ENCODE measurements at regions not wholly inside any gene's neighbourhood (a gene's known extent, or its start where the extent isn't known, plus 50 kb on each side); places are given as distances from the start of the nearest gene placed in this dataset.

DNA sequence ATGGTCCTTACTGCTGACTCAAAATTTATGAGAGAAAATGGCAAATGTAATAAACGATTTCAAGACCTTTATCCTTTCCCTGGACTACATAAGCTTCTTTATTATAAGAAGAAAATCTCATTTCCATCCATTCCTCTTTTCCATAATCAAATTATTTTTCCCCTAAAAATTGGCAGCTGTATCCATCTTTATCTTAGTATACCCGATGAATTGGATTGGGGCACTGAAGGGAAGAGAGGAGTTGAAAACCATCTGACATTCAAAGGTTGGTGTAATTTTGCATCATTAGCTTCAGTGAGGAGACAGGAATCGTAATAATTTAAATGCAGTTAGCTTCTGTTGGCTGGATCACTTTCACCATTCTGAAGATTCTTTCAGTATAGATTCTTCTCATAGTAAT lies 574.1 kb downstream of the XIRP2 start:
- TF ChIP-seq EZH2phosphoT487 (IDR thresholded peaks at IDR 0.05; ENCODE audit: low read depth) = no peak
- TF ChIP-seq, protein P1, sequence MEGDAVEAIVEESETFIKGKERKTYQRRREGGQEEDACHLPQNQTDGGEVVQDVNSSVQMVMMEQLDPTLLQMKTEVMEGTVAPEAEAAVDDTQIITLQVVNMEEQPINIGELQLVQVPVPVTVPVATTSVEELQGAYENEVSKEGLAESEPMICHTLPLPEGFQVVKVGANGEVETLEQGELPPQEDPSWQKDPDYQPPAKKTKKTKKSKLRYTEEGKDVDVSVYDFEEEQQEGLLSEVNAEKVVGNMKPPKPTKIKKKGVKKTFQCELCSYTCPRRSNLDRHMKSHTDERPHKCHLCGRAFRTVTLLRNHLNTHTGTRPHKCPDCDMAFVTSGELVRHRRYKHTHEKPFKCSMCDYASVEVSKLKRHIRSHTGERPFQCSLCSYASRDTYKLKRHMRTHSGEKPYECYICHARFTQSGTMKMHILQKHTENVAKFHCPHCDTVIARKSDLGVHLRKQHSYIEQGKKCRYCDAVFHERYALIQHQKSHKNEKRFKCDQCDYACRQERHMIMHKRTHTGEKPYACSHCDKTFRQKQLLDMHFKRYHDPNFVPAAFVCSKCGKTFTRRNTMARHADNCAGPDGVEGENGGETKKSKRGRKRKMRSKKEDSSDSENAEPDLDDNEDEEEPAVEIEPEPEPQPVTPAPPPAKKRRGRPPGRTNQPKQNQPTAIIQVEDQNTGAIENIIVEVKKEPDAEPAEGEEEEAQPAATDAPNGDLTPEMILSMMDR (IDR thresholded peaks at IDR 0.05; ENCODE audit: low read depth, low read length) = no peak

All from OCI-LY3 (cell line).